ENCODE measurements at regions not wholly inside any gene's neighbourhood (a gene's known extent, or its start where the extent isn't known, plus 50 kb on each side); places are given as distances from the start of the nearest gene placed in this dataset.

GRCh38 chr3:65006300-65006739 is 318.5 kb upstream of the ADAMTS9 start:
- TF ChIP-seq EZH2 (IDR thresholded peaks at IDR 0.05) (no peak), POLR2AphosphoS5 (IDR thresholded peaks at IDR 0.05; ENCODE audit: borderline replicate concordance, low read depth, low read length) (no peak), FOXP2 (optimal IDR thresholded peaks at IDR 0.05; ENCODE audit: control extremely low read depth, extremely low read length, insufficient read depth) (no peak)

All from SK-N-MC (cell line).